ENCODE measurements at regions not wholly inside any gene's neighbourhood (a gene's known extent, or its start where the extent isn't known, plus 50 kb on each side); places are given as distances from the start of the nearest gene placed in this dataset.
"Not testable (repeated sequence)": the region's sequence is repeated elsewhere in the genome, so short reads cannot be mapped to it uniquely, and the experiment has no call there.

- not testable (repeated sequence) for TF ChIP-seq CTCF (IDR thresholded peaks at IDR 0.05); ZFX (IDR thresholded peaks at IDR 0.05; ENCODE audit: borderline replicate concordance)
Measured at GRCh38 chr7:56798876-56799275, 333.4 kb downstream of the ZNF479 start.

All from 22Rv1 (cell line).